ENCODE measurements at regions not wholly inside any gene's neighbourhood (a gene's known extent, or its start where the extent isn't known, plus 50 kb on each side); places are given as distances from the start of the nearest gene placed in this dataset.

- no peak for TF ChIP-seq CTCF (IDR thresholded peaks at IDR 0.05; ENCODE audit: unreplicated experiment)
- no peak for DNase-seq (ENCODE audit: low spot score, unreplicated experiment)
- H3K9me3 Mint-ChIP-seq (ENCODE audit: low read depth): peaks cover 3% of the 10 kb centered on the region
- H3K27ac Mint-ChIP-seq: no peak overlapping the region
- no peaks in the 10 kb centered on the region for H3K27me3 Mint-ChIP-seq
- H3K4me3 Mint-ChIP-seq (ENCODE audit: low read depth): no peak overlapping the region
- no peaks in the 10 kb centered on the region for H3K36me3 Mint-ChIP-seq (ENCODE audit: insufficient read depth)
- H3K4me1 Mint-ChIP-seq (ENCODE audit: low read depth): peaks cover 2% of the 10 kb centered on the region
Measured at GRCh38 chr5:167708449-167708848, 583.0 kb upstream of the WWC1 start.

- H3K9me3 Mint-ChIP-seq (ENCODE audit: low read depth): peaks cover 3% of the 10 kb centered on the region
- no peak overlapping the region for H3K4me3 Mint-ChIP-seq (ENCODE audit: low read depth)
- DNase-seq (ENCODE audit: low spot score, unreplicated experiment): no peak
- no peaks in the 10 kb centered on the region for H3K36me3 Mint-ChIP-seq (ENCODE audit: insufficient read depth)
- H3K4me1 Mint-ChIP-seq (ENCODE audit: low read depth): peaks cover 2% of the 10 kb centered on the region
- no peak for TF ChIP-seq CTCF (IDR thresholded peaks at IDR 0.05; ENCODE audit: unreplicated experiment)
- H3K27me3 Mint-ChIP-seq: no peaks in the 10 kb centered on the region
- no peak overlapping the region for H3K27ac Mint-ChIP-seq
Measured at GRCh38 chr5:167709625-167710024, 581.8 kb upstream of the WWC1 start.

- no peak overlapping the region for H3K27ac Mint-ChIP-seq
- H3K4me1 Mint-ChIP-seq (ENCODE audit: low read depth): no peaks in the 10 kb centered on the region
- no peak for TF ChIP-seq CTCF (IDR thresholded peaks at IDR 0.05; ENCODE audit: unreplicated experiment)
- H3K36me3 Mint-ChIP-seq (ENCODE audit: insufficient read depth): no peaks in the 10 kb centered on the region
- H3K27me3 Mint-ChIP-seq: no peaks in the 10 kb centered on the region
- DNase-seq (ENCODE audit: low spot score, unreplicated experiment): no peak
- no peak overlapping the region for H3K4me3 Mint-ChIP-seq (ENCODE audit: low read depth)
- peaks cover 3% of the 10 kb centered on the region for H3K9me3 Mint-ChIP-seq (ENCODE audit: low read depth)
Measured at GRCh38 chr5:167710444-167711073, 580.9 kb upstream of the WWC1 start.

- no peaks in the 10 kb centered on the region for H3K9me3 Mint-ChIP-seq (ENCODE audit: low read depth)
- no peak for TF ChIP-seq CTCF (IDR thresholded peaks at IDR 0.05; ENCODE audit: unreplicated experiment)
Measured at GRCh38 chr5:167712986-167713585, 578.4 kb upstream of the WWC1 start.

GRCh38 chr5:167713896-167714295, 577.5 kb upstream of the WWC1 start:
- no peaks in the 10 kb centered on the region for H3K9me3 Mint-ChIP-seq (ENCODE audit: low read depth)
- no peaks in the 10 kb centered on the region for H3K36me3 Mint-ChIP-seq (ENCODE audit: insufficient read depth)
- TF ChIP-seq CTCF (IDR thresholded peaks at IDR 0.05; ENCODE audit: unreplicated experiment): no peak
- H3K27ac Mint-ChIP-seq: no peak overlapping the region
- DNase-seq (ENCODE audit: low spot score, unreplicated experiment): no peak
- no peaks in the 10 kb centered on the region for H3K27me3 Mint-ChIP-seq
- H3K4me3 Mint-ChIP-seq (ENCODE audit: low read depth): no peak overlapping the region
- no peaks in the 10 kb centered on the region for H3K4me1 Mint-ChIP-seq (ENCODE audit: low read depth)

More at GRCh38 chr5:167712986-167713585, 578.4 kb upstream of the WWC1 start:
- Mint-ChIP-seq H3K36me3 (ENCODE audit: insufficient read depth) (no peaks in the 10 kb centered on the region), H3K4me1 (ENCODE audit: low read depth) (no peaks in the 10 kb centered on the region), H3K4me3 (ENCODE audit: low read depth) (no peak overlapping the region), H3K27me3 (no peaks in the 10 kb centered on the region), H3K27ac (no peak overlapping the region)
- no peak for DNase-seq (ENCODE audit: low spot score, unreplicated experiment)
